ENCODE measurements at regions not wholly inside any gene's neighbourhood (a gene's known extent, or its start where the extent isn't known, plus 50 kb on each side); places are given as distances from the start of the nearest gene placed in this dataset.

GRCh38 chr16:50467559-50467942 is 80.6 kb upstream of the NKD1 start:
- TF ChIP-seq POLR2A (IDR thresholded peaks at IDR 0.05) (no peak), CTCF (IDR thresholded peaks at IDR 0.05) (no peak), POLR2AphosphoS5 (IDR thresholded peaks at IDR 0.05; ENCODE audit: insufficient read depth in 1 of 2, low read depth in 1 of 2) (no peak)

All from vagina (tissue), 2 donors.